ENCODE measurements at regions not wholly inside any gene's neighbourhood (a gene's known extent, or its start where the extent isn't known, plus 50 kb on each side); places are given as distances from the start of the nearest gene placed in this dataset.

DNA sequence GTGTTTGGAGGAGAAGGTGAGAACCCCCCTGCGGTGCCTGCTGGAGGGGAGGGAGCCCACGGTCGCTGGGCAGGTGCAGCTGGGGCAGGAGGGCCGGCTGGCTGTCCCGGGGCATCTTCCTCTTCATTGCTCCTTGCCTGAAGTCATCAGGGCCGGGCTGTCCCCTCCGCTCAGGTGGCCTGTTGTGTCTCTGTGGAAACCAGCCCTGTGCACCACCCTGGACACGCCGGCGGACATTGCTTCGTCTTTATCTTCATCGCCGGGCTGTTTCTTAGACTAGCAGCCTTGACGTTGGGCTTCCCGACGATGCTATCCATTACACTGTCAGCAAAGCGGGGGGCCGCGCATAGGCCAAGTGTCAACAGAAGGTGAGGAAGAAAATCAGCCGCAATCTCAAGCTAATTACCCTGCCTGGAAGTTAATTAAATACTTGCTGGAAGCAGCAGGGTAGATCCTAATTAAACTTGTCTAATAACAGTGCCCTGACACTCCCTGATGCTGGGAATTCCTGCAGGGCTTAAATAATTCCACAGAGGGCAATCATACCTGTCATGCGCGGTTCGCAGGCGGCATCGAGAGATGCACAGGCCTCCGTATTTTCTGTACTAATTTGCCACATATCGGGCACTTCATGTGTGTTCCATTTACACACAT lies 111.4 kb upstream of the SOX1 start:
- no peak overlapping the region for H3K27ac ChIP-seq (ENCODE audit: control insufficient read depth, insufficient read depth)
- H3K27me3 ChIP-seq (replicated peaks in 1 of 2; ENCODE audit: control insufficient read depth in 2 of 2, insufficient read depth in 2 of 2, low read length in 1 of 2): no peaks in the 10 kb centered on the region
- H3K4me2 ChIP-seq (ENCODE audit: control insufficient read depth, insufficient read depth): no peak overlapping the region
- no peak overlapping the region for H3K4me3 ChIP-seq
- FAIRE-seq (no peak), ATAC-seq (no peak), DNase-seq (ENCODE audit: low read depth, low spot score) (no peak)
- no TSS peak for BruUV-seq (replicated peaks)
- ChIA-PET RAD21 (ENCODE audit: unreplicated experiment) (no interaction called here), SMC1A (ENCODE audit: uncharacterized antibody, unreplicated experiment) (no interaction called here), POLR2A (no interaction called here), CTCF (no interaction called here)
- H3K4me1 ChIP-seq (ENCODE audit: control insufficient read depth, insufficient read depth, low read length): no peaks in the 10 kb centered on the region
- H3K36me3 ChIP-seq (ENCODE audit: control insufficient read depth in 2 of 2, insufficient read depth in 2 of 2, low read length in 1 of 2): no peaks in the 10 kb centered on the region
- no peaks in the 10 kb centered on the region; the same call in 2 of the 3 replicates for H3K9me3 ChIP-seq (replicated peaks; ENCODE audit: control insufficient read depth, insufficient read depth, low read length)
- no peak overlapping the region for H3K9ac ChIP-seq (ENCODE audit: control insufficient read depth, insufficient read depth, low read length)
- intact Hi-C loops (cut with micrococcal nuclease; ENCODE audit: unreplicated experiment) (no loop called here), in situ Hi-C loops (cut with MboI) (no loop called here)
- no peaks in the 10 kb centered on the region for H4K20me1 ChIP-seq (ENCODE audit: control insufficient read depth, insufficient read depth)
- H2AFZ ChIP-seq (ENCODE audit: control insufficient read depth, low read depth, low read length): no peak overlapping the region
- WGBS (ENCODE audit: insufficient coverage, insufficient replicate concordance, low lambda C conversion rate, missing lambda C conversion rate): 74% methylated on average over 25 of the region's 27 CpGs
- H3K79me2 ChIP-seq (ENCODE audit: control insufficient read depth, insufficient read depth, low read length): no peaks in the 10 kb centered on the region
- no peak for TF ChIP-seq CTCF (IDR thresholded peaks at IDR 0.05 in 2 of 3, conservative IDR thresholded peaks at IDR 0.05 in 1 of 3; ENCODE audit: control insufficient read depth in 2 of 3, extremely low read depth in 1 of 3, insufficient read depth in 1 of 3, low read depth in 3 of 3, low read length in 3 of 3)

DNA sequence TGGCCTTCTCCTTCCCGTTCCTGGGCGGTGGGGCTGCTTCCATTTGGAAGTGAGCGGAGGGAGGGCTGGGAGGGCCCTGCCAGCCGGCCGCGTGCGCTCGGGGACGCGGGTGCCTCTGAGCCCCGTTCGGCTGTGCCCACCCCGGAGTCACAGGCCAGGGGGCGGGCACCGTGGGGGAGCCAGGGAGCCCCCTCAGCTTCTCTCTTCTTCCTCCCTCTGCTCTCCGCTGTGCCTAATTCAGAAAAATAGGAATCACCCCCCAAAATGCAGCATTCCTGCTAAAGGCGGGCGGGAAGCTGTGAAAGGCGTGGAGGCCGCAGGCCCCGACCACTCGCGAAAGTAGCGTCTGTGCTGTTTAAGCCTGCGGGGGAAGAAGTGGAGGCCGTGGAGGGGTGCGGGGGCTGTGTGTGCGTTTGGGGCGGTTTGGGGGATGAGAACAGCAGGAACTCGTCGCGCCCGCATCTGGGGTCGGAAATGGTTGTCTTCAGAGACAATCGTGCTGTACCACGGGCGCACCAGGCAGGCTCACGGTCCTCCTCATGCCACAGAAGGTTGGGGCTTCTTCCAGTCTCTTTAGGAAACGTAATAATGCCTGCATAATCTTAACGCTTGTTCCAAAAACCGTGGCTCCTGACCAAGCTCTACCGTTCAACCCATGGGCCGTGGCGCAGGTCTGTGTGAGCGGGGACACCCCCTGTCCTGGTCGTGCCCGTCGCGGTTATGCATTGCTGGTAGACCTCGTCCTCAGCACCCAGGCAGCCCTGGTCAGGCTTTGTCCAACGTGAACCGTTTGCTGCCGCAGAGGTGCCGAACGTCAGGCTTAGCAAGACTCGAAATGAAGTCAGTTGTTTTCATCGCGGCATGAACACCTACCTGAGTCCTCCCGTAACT lies 110.4 kb upstream of the SOX1 start:
- FAIRE-seq (no peak), ATAC-seq (no peak), DNase-seq (ENCODE audit: low read depth, low spot score) (no peak)
- Histone ChIP-seq H3K4me3 (no peak overlapping the region), H3K9me3 (replicated peaks; ENCODE audit: control insufficient read depth, insufficient read depth, low read length) (no peaks in the 10 kb centered on the region; the same call in 2 of the 3 replicates), H3K27ac (ENCODE audit: control insufficient read depth, insufficient read depth) (no peak overlapping the region), H3K27me3 (replicated peaks in 1 of 2; ENCODE audit: control insufficient read depth in 2 of 2, insufficient read depth in 2 of 2, low read length in 1 of 2) (no peaks in the 10 kb centered on the region), H3K4me1 (ENCODE audit: control insufficient read depth, insufficient read depth, low read length) (no peaks in the 10 kb centered on the region), H3K4me2 (ENCODE audit: control insufficient read depth, insufficient read depth) (no peak overlapping the region), H3K9ac (ENCODE audit: control insufficient read depth, insufficient read depth, low read length) (no peak overlapping the region), H2AFZ (ENCODE audit: control insufficient read depth, low read depth, low read length) (no peak overlapping the region), H3K36me3 (ENCODE audit: control insufficient read depth in 2 of 2, insufficient read depth in 2 of 2, low read length in 1 of 2) (no peaks in the 10 kb centered on the region), H3K79me2 (ENCODE audit: control insufficient read depth, insufficient read depth, low read length) (no peaks in the 10 kb centered on the region), H4K20me1 (ENCODE audit: control insufficient read depth, insufficient read depth) (no peaks in the 10 kb centered on the region)
- ChIA-PET SMC1A (ENCODE audit: uncharacterized antibody, unreplicated experiment) (no interaction called here), CTCF (no interaction called here), POLR2A (no interaction called here), RAD21 (ENCODE audit: unreplicated experiment) (no interaction called here)
- no TSS peak for BruUV-seq (replicated peaks)
- intact Hi-C loops (cut with micrococcal nuclease; ENCODE audit: unreplicated experiment): no loop called here
- in situ Hi-C loops (cut with MboI): no loop called here
- 71% methylated on average over 47 of the region's 59 CpGs for WGBS (ENCODE audit: insufficient coverage, insufficient replicate concordance, low lambda C conversion rate, missing lambda C conversion rate)
- TF ChIP-seq RB1 (IDR thresholded peaks at IDR 0.05; ENCODE audit: borderline replicate concordance) (no peak), CBFB (IDR thresholded peaks at IDR 0.05; ENCODE audit: low read depth) (no peak), MYB (IDR thresholded peaks at IDR 0.05; ENCODE audit: borderline replicate concordance, low read depth, low read length) (no peak), TARDBP (IDR thresholded peaks at IDR 0.05; ENCODE audit: borderline replicate concordance) (no peak), SKIL (IDR thresholded peaks at IDR 0.05; ENCODE audit: low read depth, poor library complexity, severe bottlenecking) (no peak), LARP7 (IDR thresholded peaks at IDR 0.05) (no peak), SREBF1 (IDR thresholded peaks at IDR 0.05; ENCODE audit: low read length) (no peak)
- TF ChIP-seq, protein P1, sequence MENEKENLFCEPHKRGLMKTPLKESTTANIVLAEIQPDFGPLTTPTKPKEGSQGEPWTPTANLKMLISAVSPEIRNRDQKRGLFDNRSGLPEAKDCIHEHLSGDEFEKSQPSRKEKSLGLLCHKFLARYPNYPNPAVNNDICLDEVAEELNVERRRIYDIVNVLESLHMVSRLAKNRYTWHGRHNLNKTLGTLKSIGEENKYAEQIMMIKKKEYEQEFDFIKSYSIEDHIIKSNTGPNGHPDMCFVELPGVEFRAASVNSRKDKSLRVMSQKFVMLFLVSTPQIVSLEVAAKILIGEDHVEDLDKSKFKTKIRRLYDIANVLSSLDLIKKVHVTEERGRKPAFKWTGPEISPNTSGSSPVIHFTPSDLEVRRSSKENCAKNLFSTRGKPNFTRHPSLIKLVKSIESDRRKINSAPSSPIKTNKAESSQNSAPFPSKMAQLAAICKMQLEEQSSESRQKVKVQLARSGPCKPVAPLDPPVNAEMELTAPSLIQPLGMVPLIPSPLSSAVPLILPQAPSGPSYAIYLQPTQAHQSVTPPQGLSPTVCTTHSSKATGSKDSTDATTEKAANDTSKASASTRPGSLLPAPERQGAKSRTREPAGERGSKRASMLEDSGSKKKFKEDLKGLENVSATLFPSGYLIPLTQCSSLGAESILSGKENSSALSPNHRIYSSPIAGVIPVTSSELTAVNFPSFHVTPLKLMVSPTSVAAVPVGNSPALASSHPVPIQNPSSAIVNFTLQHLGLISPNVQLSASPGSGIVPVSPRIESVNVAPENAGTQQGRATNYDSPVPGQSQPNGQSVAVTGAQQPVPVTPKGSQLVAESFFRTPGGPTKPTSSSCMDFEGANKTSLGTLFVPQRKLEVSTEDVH (IDR thresholded peaks at IDR 0.05; ENCODE audit: low read depth, partially characterized antibody): no peak

Data from GM12878 (cell line).